ENCODE measurements at regions not wholly inside any gene's neighbourhood (a gene's known extent, or its start where the extent isn't known, plus 50 kb on each side); places are given as distances from the start of the nearest gene placed in this dataset.

GRCh38 chr16:86748652-86749051 is 170.3 kb downstream of the FOXL1 start:
- DNase-seq: no peak
- Histone ChIP-seq H3K36me3 (replicated peaks; ENCODE audit: insufficient read depth, low read length) (no peaks in the 10 kb centered on the region), H3K9me2 (replicated peaks; ENCODE audit: insufficient read depth, low read length) (no peaks in the 10 kb centered on the region), H3K4me2 (ENCODE audit: low read depth, low read length) (no peak overlapping the region), H3K27ac (ENCODE audit: low read length) (no peak overlapping the region), H4K20me1 (ENCODE audit: insufficient read depth, low read length) (no peaks in the 10 kb centered on the region), H3K4me1 (ENCODE audit: low read length) (no peaks in the 10 kb centered on the region), H3K9ac (ENCODE audit: low read length) (no peak overlapping the region), H3K27me3 (replicated peaks; ENCODE audit: insufficient read depth, low read length) (peaks cover 10% of the 10 kb centered on the region; the same call in 1 of the 2 replicates), H2AFZ (ENCODE audit: low read length) (no peak overlapping the region), H3F3A (ENCODE audit: insufficient read depth, low read length) (no peaks in the 10 kb centered on the region), H3K4me3 (ENCODE audit: low read length) (no peak overlapping the region), H3K79me2 (ENCODE audit: low read length) (no peaks in the 10 kb centered on the region), H3K9me3 (replicated peaks; ENCODE audit: insufficient read depth, low read length) (no peaks in the 10 kb centered on the region)
- TF ChIP-seq CTCF (IDR thresholded peaks at IDR 0.05; ENCODE audit: low read length) (no peak), EZH2 (optimal IDR thresholded peaks at IDR 0.05; ENCODE audit: low read depth, low read length) (no peak), EZH2phosphoT487 (IDR thresholded peaks at IDR 0.05; ENCODE audit: low read length) (no peak)

GRCh38 chr16:86751076-86752030 is 173.0 kb downstream of the FOXL1 start:
- no peaks in the 10 kb centered on the region for H3K4me1 ChIP-seq (ENCODE audit: low read length)
- H3K4me3 ChIP-seq (ENCODE audit: low read length): no peak overlapping the region
- no peaks in the 10 kb centered on the region for H3K36me3 ChIP-seq (replicated peaks; ENCODE audit: insufficient read depth, low read length)
- H2AFZ ChIP-seq (ENCODE audit: low read length): no peak overlapping the region
- no peaks in the 10 kb centered on the region for H3F3A ChIP-seq (ENCODE audit: insufficient read depth, low read length)
- no peaks in the 10 kb centered on the region for H3K79me2 ChIP-seq (ENCODE audit: low read length)
- no peaks in the 10 kb centered on the region for H4K20me1 ChIP-seq (ENCODE audit: insufficient read depth, low read length)
- H3K9me3 ChIP-seq (replicated peaks; ENCODE audit: insufficient read depth, low read length): no peaks in the 10 kb centered on the region
- no peak overlapping the region for H3K4me2 ChIP-seq (ENCODE audit: low read depth, low read length)
- no peak overlapping the region for H3K27ac ChIP-seq (ENCODE audit: low read length)
- DNase-seq: no peak
- no peaks in the 10 kb centered on the region for H3K9me2 ChIP-seq (replicated peaks; ENCODE audit: insufficient read depth, low read length)
- no peak for TF ChIP-seq EZH2 (optimal IDR thresholded peaks at IDR 0.05; ENCODE audit: low read depth, low read length)
- no peak for TF ChIP-seq EZH2phosphoT487 (IDR thresholded peaks at IDR 0.05; ENCODE audit: low read length)
- TF ChIP-seq CTCF (IDR thresholded peaks at IDR 0.05; ENCODE audit: low read length): no peak
- no peak overlapping the region for H3K9ac ChIP-seq (ENCODE audit: low read length)
- peaks cover 30% of the 10 kb centered on the region for H3K27me3 ChIP-seq (replicated peaks; ENCODE audit: insufficient read depth, low read length)

- Histone ChIP-seq H4K20me1 (ENCODE audit: insufficient read depth, low read length) (no peaks in the 10 kb centered on the region), H3K9me3 (replicated peaks; ENCODE audit: insufficient read depth, low read length) (no peaks in the 10 kb centered on the region), H3K36me3 (replicated peaks; ENCODE audit: insufficient read depth, low read length) (no peaks in the 10 kb centered on the region), H3K4me3 (ENCODE audit: low read length) (no peak overlapping the region), H3F3A (ENCODE audit: insufficient read depth, low read length) (no peaks in the 10 kb centered on the region), H3K4me1 (ENCODE audit: low read length) (no peaks in the 10 kb centered on the region), H3K9ac (ENCODE audit: low read length) (no peak overlapping the region), H3K79me2 (ENCODE audit: low read length) (no peaks in the 10 kb centered on the region), H3K27me3 (replicated peaks; ENCODE audit: insufficient read depth, low read length) (peaks cover 41% of the 10 kb centered on the region), H3K9me2 (replicated peaks; ENCODE audit: insufficient read depth, low read length) (no peaks in the 10 kb centered on the region), H3K4me2 (ENCODE audit: low read depth, low read length) (no peak overlapping the region), H2AFZ (ENCODE audit: low read length) (no peak overlapping the region), H3K27ac (ENCODE audit: low read length) (no peak overlapping the region)
- no peak for DNase-seq
- TF ChIP-seq CTCF (IDR thresholded peaks at IDR 0.05; ENCODE audit: low read length) (no peak), EZH2 (optimal IDR thresholded peaks at IDR 0.05; ENCODE audit: low read depth, low read length) (no peak), EZH2phosphoT487 (IDR thresholded peaks at IDR 0.05; ENCODE audit: low read length) (no peak)
Measured at GRCh38 chr16:86752582-86753175, 174.3 kb downstream of the FOXL1 start.
